Ovary (tissue), 3 donors: ENCODE measurements at regions not wholly inside any gene's neighbourhood (a gene's known extent, or its start where the extent isn't known, plus 50 kb on each side); places are given as distances from the start of the nearest gene placed in this dataset.

Experiments
- CTCF ChIP-seq, 3 donors: fragments of 450-650 bp in 2 of 3; fragments of 200-600 bp in 1 of 3; IDR thresholded peaks; one replicate each; pipeline versions ENCODE4 v1.5.1 to v1.8.0; 2016 to 2022; ENCODE audit warnings: antibody characterized with exemption in 3 of 3, mild to moderate bottlenecking in 1 of 3
- POLR2A ChIP-seq: fragments of 450-650 bp; IDR thresholded peaks from one replicate; pipeline ENCODE4 v1.6.1; 2017; ENCODE audit warnings: antibody characterized with exemption, mild to moderate bottlenecking, moderate library complexity
- donor health status: DM: no; HTN: no; CAD: no.

DNA sequence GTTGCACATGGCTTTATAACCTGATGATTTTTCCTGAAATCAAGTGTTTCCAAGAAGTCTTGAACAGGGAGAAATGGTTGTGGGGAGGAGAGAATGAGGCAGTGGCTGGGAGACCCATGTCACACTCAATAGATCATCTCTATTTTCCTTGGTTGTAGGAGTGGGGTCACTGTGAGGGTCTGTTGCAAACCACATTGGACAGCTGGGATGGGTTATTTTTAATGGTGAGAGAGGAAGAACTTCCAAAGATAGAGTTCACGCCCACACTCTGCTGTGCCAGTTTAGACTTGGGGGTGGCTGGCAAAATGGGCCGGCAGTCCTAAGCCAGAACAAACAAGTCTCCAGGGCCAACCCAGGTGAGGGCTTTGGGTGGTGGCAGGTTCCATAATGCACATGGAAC is 196.2 kb upstream of the ADRA1D start:
- TF ChIP-seq CTCF (IDR thresholded peaks at IDR 0.05) (no peak), POLR2A (no peak)
